Astrocyte of the spinal cord (primary cell): ENCODE measurements at regions not wholly inside any gene's neighbourhood (a gene's known extent, or its start where the extent isn't known, plus 50 kb on each side); places are given as distances from the start of the nearest gene placed in this dataset.

Experiments used
- DNase-seq: peaks from one replicate; pipeline ENCODE4 v3.0.0; 2011; ENCODE audit warnings: low read depth, low spot score
- H3K4me3 ChIP-seq: 2 replicates; pipeline ENCODE4 v1.5.1; 2011; ENCODE audit warnings: low read depth, mild to moderate bottlenecking, low read length, moderate library complexity
- in situ Hi-C: cut with HindIII; loops from 2 replicates; pipeline ENCODE4 v1.10.0; 2017; ENCODE audit warnings: low sequenced_read_pairs
- TF ChIP-seq, protein P1 (sequence below): IDR thresholded peaks from 2 replicates; pipeline ENCODE4 v1.5.1; 2012; ENCODE audit warnings: low read depth, mild to moderate bottlenecking, low read length, inconsistent platforms

GRCh38 chr13:42699912-42700311, 81.5 kb upstream of the FAM216B start:
- in situ Hi-C loops, result no loop called here

DNA sequence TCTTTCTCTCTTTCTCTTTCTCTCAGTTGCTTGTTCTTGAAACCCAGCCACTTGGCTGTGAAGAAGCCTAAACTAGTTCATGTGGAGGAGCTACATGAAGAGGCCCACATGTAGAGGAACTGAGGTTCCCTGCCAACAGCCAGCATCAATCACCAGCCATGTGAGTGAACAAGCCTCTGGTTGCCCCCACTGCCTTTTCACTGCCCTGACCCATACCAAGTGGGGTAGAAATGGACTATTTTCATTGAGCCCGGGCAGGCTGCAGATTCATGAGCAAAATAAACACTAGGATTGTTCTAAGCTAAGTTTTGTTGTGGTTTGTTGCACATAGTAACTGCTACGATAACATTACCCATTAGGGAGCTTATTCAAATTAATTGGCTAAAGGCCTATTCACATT, 78.7 kb upstream of the FAM216B start:
- H3K4me3 ChIP-seq, result no peak overlapping the region
- TF ChIP-seq, protein P1, sequence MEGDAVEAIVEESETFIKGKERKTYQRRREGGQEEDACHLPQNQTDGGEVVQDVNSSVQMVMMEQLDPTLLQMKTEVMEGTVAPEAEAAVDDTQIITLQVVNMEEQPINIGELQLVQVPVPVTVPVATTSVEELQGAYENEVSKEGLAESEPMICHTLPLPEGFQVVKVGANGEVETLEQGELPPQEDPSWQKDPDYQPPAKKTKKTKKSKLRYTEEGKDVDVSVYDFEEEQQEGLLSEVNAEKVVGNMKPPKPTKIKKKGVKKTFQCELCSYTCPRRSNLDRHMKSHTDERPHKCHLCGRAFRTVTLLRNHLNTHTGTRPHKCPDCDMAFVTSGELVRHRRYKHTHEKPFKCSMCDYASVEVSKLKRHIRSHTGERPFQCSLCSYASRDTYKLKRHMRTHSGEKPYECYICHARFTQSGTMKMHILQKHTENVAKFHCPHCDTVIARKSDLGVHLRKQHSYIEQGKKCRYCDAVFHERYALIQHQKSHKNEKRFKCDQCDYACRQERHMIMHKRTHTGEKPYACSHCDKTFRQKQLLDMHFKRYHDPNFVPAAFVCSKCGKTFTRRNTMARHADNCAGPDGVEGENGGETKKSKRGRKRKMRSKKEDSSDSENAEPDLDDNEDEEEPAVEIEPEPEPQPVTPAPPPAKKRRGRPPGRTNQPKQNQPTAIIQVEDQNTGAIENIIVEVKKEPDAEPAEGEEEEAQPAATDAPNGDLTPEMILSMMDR, result no peak
- in situ Hi-C loops, result no loop called here
- peak; percentile 34 for DNase-seq

More at GRCh38 chr13:42699912-42700311, 81.5 kb upstream of the FAM216B start:
- DNase-seq, result no peak
- TF ChIP-seq, protein P1, result no peak
- no peak overlapping the region for H3K4me3 ChIP-seq

DNA sequence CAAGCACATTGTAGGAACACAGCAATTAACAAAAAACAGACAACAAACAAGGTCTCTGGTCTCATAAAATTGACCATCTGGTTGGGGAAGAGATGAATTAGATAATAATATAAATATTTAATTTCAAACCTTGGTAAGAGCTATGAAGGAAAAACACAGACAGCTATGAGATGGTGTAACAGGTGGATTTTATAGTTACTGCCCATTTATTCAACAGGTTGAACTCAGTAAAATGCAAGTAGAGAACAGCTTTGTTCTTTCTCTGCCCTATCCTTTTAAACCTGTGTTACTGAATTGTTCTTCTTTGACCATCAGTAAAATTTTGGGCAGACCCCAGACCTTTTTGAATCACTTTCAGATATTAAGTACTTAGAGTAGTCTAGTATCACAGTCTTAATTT, 77.6 kb upstream of the FAM216B start:
- H3K4me3 ChIP-seq, result no peak overlapping the region
- in situ Hi-C loops, result no loop called here
- TF ChIP-seq, protein P1, result no peak
- DNase-seq, result no peak

GRCh38 chr13:42706286-42706685, 75.1 kb upstream of the FAM216B start:
- no peak overlapping the region for H3K4me3 ChIP-seq
- in situ Hi-C loops, result no loop called here
- no peak for DNase-seq
- TF ChIP-seq, protein P1, result no peak

DNA sequence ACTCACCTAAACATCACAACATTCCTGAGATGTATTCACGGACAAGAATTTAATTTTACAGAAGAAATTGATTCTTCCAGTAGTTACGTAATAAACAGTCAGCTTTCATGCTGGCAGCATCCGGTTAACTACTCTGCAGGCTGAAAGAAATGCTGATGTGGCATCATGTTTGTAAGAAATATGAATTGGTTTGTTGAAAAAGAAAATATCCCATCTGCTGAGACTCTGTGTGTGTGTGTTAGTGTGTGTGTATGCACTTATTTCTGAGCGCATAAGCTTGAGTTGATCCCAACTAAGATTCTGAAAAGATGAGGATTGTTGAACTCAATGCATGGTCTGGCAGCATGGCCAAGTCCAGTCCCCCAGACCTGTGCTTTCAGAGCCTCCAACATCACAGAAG, 74.3 kb upstream of the FAM216B start:
- DNase-seq, result peak; percentile 7
- H3K4me3 ChIP-seq, result no peak overlapping the region
- in situ Hi-C loops, result no loop called here
- TF ChIP-seq, protein P1, result no peak

DNA sequence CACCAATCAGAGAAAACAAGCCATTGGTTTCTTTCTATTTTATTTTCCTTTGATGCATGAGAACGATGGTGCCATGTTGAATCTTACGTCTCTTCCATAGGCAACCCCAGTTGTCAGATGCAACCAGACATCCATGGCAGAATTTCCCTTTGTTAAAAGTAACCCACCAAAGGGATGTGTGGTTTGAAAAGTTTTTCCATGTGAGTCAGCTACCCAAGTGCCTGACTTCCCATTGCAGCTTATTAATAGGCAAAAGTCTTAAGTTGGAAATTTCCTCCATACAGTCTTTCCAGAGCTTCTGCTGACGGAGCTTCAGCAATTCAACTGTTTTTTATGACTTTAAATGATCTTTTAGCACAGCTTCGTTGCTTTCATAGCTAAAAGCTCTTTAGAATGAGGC, 73.8 kb upstream of the FAM216B start:
- TF ChIP-seq, protein P1, result no peak
- peak; percentile 78 for DNase-seq
- H3K4me3 ChIP-seq, result no peak overlapping the region
- in situ Hi-C loops, result no loop called here

GRCh38 chr13:42708391-42708790, 73.0 kb upstream of the FAM216B start:
- TF ChIP-seq, protein P1, result no peak
- in situ Hi-C loops, result no loop called here
- no peak overlapping the region for H3K4me3 ChIP-seq

More at GRCh38 chr13:42708391-42708790, 73.0 kb upstream of the FAM216B start:
- no peak for DNase-seq
